ENCODE measurements at regions not wholly inside any gene's neighbourhood (a gene's known extent, or its start where the extent isn't known, plus 50 kb on each side); places are given as distances from the start of the nearest gene placed in this dataset.
"Not testable (repeated sequence)": the region's sequence is repeated elsewhere in the genome, so short reads cannot be mapped to it uniquely, and the experiment has no call there.

DNA sequence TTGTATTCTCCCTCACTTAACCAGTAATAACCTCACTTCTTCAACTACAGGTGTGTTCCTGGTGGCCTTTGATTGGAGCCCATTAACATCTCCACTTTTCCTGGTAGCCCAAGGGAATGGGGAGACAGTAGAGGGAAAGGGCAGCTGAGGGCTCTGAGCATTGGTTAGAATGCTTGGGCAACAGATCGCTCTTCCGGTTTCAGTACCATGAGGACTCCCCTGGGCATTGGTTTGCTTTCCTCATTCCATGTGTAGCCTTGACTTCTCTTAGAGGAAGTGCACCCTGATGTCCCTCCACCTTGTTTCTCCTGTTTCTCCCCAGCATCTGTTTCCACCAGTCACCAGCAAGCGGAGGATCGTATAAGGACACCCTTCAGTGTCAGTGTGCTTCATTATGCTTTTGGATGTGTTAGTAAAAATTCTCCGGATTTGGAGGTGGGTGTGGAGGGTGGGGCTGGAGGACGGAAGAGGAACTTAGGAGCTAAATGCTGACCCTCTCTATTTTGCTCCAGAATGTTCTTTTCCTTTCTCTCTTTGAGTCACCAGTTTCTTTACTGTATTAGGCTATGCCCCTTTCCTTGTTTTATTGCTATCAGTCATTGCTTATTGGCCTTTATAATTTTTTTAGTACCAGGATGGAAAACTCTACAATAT lies 50.6 kb upstream of the ZNG1B start:
- DNase-seq; H3K27ac Mint-ChIP-seq; H3K36me3 ChIP-seq (ENCODE audit: control insufficient read depth, insufficient read depth, low read length); H3K4me3 ChIP-seq (ENCODE audit: low read length); ATAC-seq; intact Hi-C loops (cut with micrococcal nuclease); H3K36me3 Mint-ChIP-seq; H3K4me3 Mint-ChIP-seq; H3K4me1 ChIP-seq (ENCODE audit: control insufficient read depth, insufficient read depth, low read length); H3K9me3 ChIP-seq (ENCODE audit: control insufficient read depth, insufficient read depth, low read length); H3K27ac ChIP-seq (ENCODE audit: low read length); H3K27me3 ChIP-seq (ENCODE audit: control insufficient read depth, insufficient read depth, low read length); H3K9me3 Mint-ChIP-seq: not testable (repeated sequence)
- 85% methylated on average over 5 of the region's 6 CpGs for WGBS (ENCODE audit: insufficient coverage)
- Mint-ChIP-seq H3K27me3 (ENCODE audit: low read depth in 2 of 2) (peaks cover 15 to 24% of the 10 kb centered on the region in 2 donors), H3K4me1 (peaks cover 10 to 16% of the 10 kb centered on the region in 2 donors)

GRCh38 chr2:113379621-113380020 lies 57.9 kb upstream of the ZNG1B start:
- H3K9me3 Mint-ChIP-seq; H3K27me3 ChIP-seq (ENCODE audit: control insufficient read depth, insufficient read depth, low read length); H3K36me3 ChIP-seq (ENCODE audit: control insufficient read depth, insufficient read depth, low read length); H3K4me1 Mint-ChIP-seq; ATAC-seq; H3K4me3 ChIP-seq (ENCODE audit: low read length); intact Hi-C loops (cut with micrococcal nuclease); H3K9me3 ChIP-seq (ENCODE audit: control insufficient read depth, insufficient read depth, low read length); H3K36me3 Mint-ChIP-seq; H3K27ac Mint-ChIP-seq; H3K27ac ChIP-seq (ENCODE audit: low read length); H3K4me3 Mint-ChIP-seq; DNase-seq; H3K4me1 ChIP-seq (ENCODE audit: control insufficient read depth, insufficient read depth, low read length): not testable (repeated sequence)
- peaks cover 11 to 32% of the 10 kb centered on the region in 2 donors for H3K27me3 Mint-ChIP-seq (ENCODE audit: low read depth in 2 of 2)
- 67% methylated on average over 1 of the region's 2 CpGs for WGBS (ENCODE audit: insufficient coverage)

GRCh38 chr2:113376913-113377445 lies 60.5 kb upstream of the ZNG1B start:
- no peaks in the 10 kb centered on the region for H3K27me3 ChIP-seq (ENCODE audit: control insufficient read depth, insufficient read depth, low read length)
- peaks cover 3% of the 10 kb centered on the region for H3K4me1 ChIP-seq (ENCODE audit: control insufficient read depth, insufficient read depth, low read length)
- H3K27ac ChIP-seq (ENCODE audit: low read length), result peak overlapping the region; percentile 2
- no peaks in the 10 kb centered on the region for H3K36me3 ChIP-seq (ENCODE audit: control insufficient read depth, insufficient read depth, low read length)
- Mint-ChIP-seq H3K27ac (no peak overlapping the region), H3K9me3 (no peaks in the 10 kb centered on the region), H3K4me3 (no peak overlapping the region), H3K36me3 (no peaks in the 10 kb centered on the region), H3K4me1 (no peaks in the 10 kb centered on the region), H3K27me3 (ENCODE audit: low read depth in 2 of 2) (peaks cover 8 to 24% of the 10 kb centered on the region in 2 donors)
- TF ChIP-seq, protein P1, sequence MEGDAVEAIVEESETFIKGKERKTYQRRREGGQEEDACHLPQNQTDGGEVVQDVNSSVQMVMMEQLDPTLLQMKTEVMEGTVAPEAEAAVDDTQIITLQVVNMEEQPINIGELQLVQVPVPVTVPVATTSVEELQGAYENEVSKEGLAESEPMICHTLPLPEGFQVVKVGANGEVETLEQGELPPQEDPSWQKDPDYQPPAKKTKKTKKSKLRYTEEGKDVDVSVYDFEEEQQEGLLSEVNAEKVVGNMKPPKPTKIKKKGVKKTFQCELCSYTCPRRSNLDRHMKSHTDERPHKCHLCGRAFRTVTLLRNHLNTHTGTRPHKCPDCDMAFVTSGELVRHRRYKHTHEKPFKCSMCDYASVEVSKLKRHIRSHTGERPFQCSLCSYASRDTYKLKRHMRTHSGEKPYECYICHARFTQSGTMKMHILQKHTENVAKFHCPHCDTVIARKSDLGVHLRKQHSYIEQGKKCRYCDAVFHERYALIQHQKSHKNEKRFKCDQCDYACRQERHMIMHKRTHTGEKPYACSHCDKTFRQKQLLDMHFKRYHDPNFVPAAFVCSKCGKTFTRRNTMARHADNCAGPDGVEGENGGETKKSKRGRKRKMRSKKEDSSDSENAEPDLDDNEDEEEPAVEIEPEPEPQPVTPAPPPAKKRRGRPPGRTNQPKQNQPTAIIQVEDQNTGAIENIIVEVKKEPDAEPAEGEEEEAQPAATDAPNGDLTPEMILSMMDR (IDR thresholded peaks at IDR 0.05), result no peak
- no peak for DNase-seq
- intact Hi-C loops (cut with micrococcal nuclease), result no loop called here
- H3K4me3 ChIP-seq (ENCODE audit: low read length), result no peak overlapping the region
- no peaks in the 10 kb centered on the region for H3K9me3 ChIP-seq (ENCODE audit: control insufficient read depth, insufficient read depth, low read length)
- no peak for ATAC-seq
- 72% methylated on average over 3 of the region's 3 CpGs for WGBS (ENCODE audit: insufficient coverage)

- Histone ChIP-seq H3K36me3 (ENCODE audit: control insufficient read depth, insufficient read depth, low read length) (no peaks in the 10 kb centered on the region), H3K4me3 (ENCODE audit: low read length) (no peak overlapping the region), H3K27ac (ENCODE audit: low read length) (no peak overlapping the region), H3K4me1 (ENCODE audit: control insufficient read depth, insufficient read depth, low read length) (peaks cover 3% of the 10 kb centered on the region), H3K27me3 (ENCODE audit: control insufficient read depth, insufficient read depth, low read length) (no peaks in the 10 kb centered on the region), H3K9me3 (ENCODE audit: control insufficient read depth, insufficient read depth, low read length) (no peaks in the 10 kb centered on the region)
- Mint-ChIP-seq H3K36me3 (no peaks in the 10 kb centered on the region), H3K27ac (no peak overlapping the region), H3K9me3 (no peaks in the 10 kb centered on the region), H3K4me3 (no peak overlapping the region), H3K27me3 (ENCODE audit: low read depth in 2 of 2) (peaks cover 8 to 24% of the 10 kb centered on the region in 2 donors), H3K4me1 (no peaks in the 10 kb centered on the region)
- 85% methylated on average over 2 of the region's 2 CpGs for WGBS (ENCODE audit: insufficient coverage)
- no peak for ATAC-seq
- TF ChIP-seq, protein P1 (IDR thresholded peaks at IDR 0.05), result no peak
- DNase-seq, result no peak
- intact Hi-C loops (cut with micrococcal nuclease), result no loop called here
Measured at GRCh38 chr2:113376253-113376912, 61.1 kb upstream of the ZNG1B start.

DNA sequence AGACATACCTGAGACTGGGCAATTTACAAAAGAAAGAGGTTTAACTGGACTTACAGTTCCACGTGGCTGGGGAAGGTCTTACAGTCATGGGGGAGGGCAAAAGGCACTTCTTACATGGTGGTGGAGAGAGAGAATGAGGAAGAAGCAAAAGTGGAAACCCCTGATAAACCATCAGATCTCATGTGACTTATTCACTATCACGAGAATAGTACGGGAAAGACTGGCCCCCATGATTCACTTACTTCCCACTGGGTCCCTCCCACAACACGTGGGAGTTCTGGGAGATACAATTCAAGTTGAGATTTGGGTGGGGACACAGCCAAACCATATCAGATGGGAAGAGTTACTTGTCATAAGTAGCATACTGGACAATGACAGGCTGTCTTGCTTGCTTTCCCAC lies 62.6 kb upstream of the ZNG1B start:
- intact Hi-C loops (cut with micrococcal nuclease); H3K27ac Mint-ChIP-seq: not testable (repeated sequence)

GRCh38 chr2:113372258-113372834 lies 65.1 kb upstream of the ZNG1B start:
- H3K9me3 Mint-ChIP-seq; H3K4me3 ChIP-seq (ENCODE audit: low read length); H3K4me1 Mint-ChIP-seq; H3K36me3 Mint-ChIP-seq; H3K27ac ChIP-seq (ENCODE audit: low read length); H3K4me1 ChIP-seq (ENCODE audit: control insufficient read depth, insufficient read depth, low read length); DNase-seq; ATAC-seq; H3K4me3 Mint-ChIP-seq; intact Hi-C loops (cut with micrococcal nuclease); H3K36me3 ChIP-seq (ENCODE audit: control insufficient read depth, insufficient read depth, low read length); H3K27ac Mint-ChIP-seq; H3K27me3 ChIP-seq (ENCODE audit: control insufficient read depth, insufficient read depth, low read length); H3K9me3 ChIP-seq (ENCODE audit: control insufficient read depth, insufficient read depth, low read length): not testable (repeated sequence)
- peaks cover 5 to 12% of the 10 kb centered on the region in 2 donors for H3K27me3 Mint-ChIP-seq (ENCODE audit: low read depth in 2 of 2)
- 87% methylated on average over 14 of the region's 14 CpGs for WGBS (ENCODE audit: insufficient coverage)

More for the DNA sequence above, 62.6 kb upstream of the ZNG1B start:
- H3K4me1 Mint-ChIP-seq; ATAC-seq; DNase-seq; H3K27me3 ChIP-seq (ENCODE audit: control insufficient read depth, insufficient read depth, low read length); H3K4me3 Mint-ChIP-seq; H3K9me3 Mint-ChIP-seq; H3K36me3 ChIP-seq (ENCODE audit: control insufficient read depth, insufficient read depth, low read length); H3K27ac ChIP-seq (ENCODE audit: low read length); H3K4me1 ChIP-seq (ENCODE audit: control insufficient read depth, insufficient read depth, low read length); H3K4me3 ChIP-seq (ENCODE audit: low read length); H3K9me3 ChIP-seq (ENCODE audit: control insufficient read depth, insufficient read depth, low read length); H3K36me3 Mint-ChIP-seq: not testable (repeated sequence)
- peaks cover 5 to 26% of the 10 kb centered on the region in 2 donors for H3K27me3 Mint-ChIP-seq (ENCODE audit: low read depth in 2 of 2)
- 50% methylated on average over 1 of the region's 4 CpGs for WGBS (ENCODE audit: insufficient coverage)

All from natural killer cell (primary cell).